Memory B cell (primary cell): ENCODE measurements at regions not wholly inside any gene's neighbourhood (a gene's known extent, or its start where the extent isn't known, plus 50 kb on each side); places are given as distances from the start of the nearest gene placed in this dataset.
"Not testable (repeated sequence)": the region's sequence is repeated elsewhere in the genome, so short reads cannot be mapped to it uniquely, and the experiment has no call there.

Source experiments
- ATAC-seq: fragments of 150-1000 bp; cut with Tn5 transposase; 2 replicates; pipeline ENCODE4 v1.10.0; 2021; ENCODE audit warnings: low read depth, mild to moderate bottlenecking, moderate library complexity
- DNase-seq, 2 donors: peaks; one replicate each; pipeline ENCODE4 v3.0.0; 2022; ENCODE audit warnings: low spot score in 2 of 2
- H3K27ac Mint-ChIP-seq: one replicate; pipeline ENCODE4 v1.8.0; 2022; ENCODE audit warnings: mild to moderate bottlenecking, moderate library complexity, mixed read lengths
- H3K27me3 Mint-ChIP-seq: one replicate; pipeline ENCODE4 v1.8.0; 2022; ENCODE audit warnings: mixed read lengths
- H3K36me3 Mint-ChIP-seq: one replicate; pipeline ENCODE4 v1.8.0; 2022; ENCODE audit warnings: mild to moderate bottlenecking, mixed read lengths
- H3K4me1 Mint-ChIP-seq: one replicate; pipeline ENCODE4 v1.8.0; 2022; ENCODE audit warnings: mixed read lengths
- H3K4me3 Mint-ChIP-seq: one replicate; pipeline ENCODE4 v1.8.0; 2022; ENCODE audit warnings: mild to moderate bottlenecking, moderate library complexity, mixed read lengths
- H3K9me3 Mint-ChIP-seq: one replicate; pipeline ENCODE4 v1.8.0; 2022; ENCODE audit warnings: mixed read lengths

DNA sequence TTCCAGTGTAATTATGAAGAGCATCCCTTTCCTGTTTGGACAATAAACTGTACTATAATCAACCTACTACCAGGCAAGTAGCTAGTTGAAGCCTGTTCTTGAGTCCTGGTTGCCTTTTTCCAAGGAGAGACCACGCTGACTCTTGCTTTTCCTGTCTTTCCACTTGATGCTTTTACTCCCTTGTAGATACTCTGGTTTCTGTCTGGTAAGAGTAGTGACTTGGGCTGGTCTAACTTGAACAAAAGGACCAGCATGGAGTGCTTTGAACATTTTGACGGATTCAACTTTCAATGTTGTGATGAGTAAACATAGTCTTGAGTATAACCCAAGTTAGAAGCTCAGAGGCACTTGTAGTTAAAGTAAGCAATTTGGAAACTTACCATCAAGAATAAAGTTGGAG is 464.3 kb downstream of the GADD45G start:
- DNase-seq (no peak), ATAC-seq (no peak)
- peaks cover 12% of the 10 kb centered on the region for H3K27me3 Mint-ChIP-seq
- H3K4me3 Mint-ChIP-seq = no peak overlapping the region
- H3K4me1 Mint-ChIP-seq = no peaks in the 10 kb centered on the region
- no peaks in the 10 kb centered on the region for H3K36me3 Mint-ChIP-seq
- no peak overlapping the region for H3K27ac Mint-ChIP-seq
- no peaks in the 10 kb centered on the region for H3K9me3 Mint-ChIP-seq

GRCh38 chr9:90070056-90070455 is 465.2 kb downstream of the GADD45G start:
- no peaks in the 10 kb centered on the region for H3K36me3 Mint-ChIP-seq
- no peak overlapping the region for H3K4me3 Mint-ChIP-seq
- no peak for DNase-seq
- no peaks in the 10 kb centered on the region for H3K9me3 Mint-ChIP-seq
- H3K4me1 Mint-ChIP-seq = no peaks in the 10 kb centered on the region
- ATAC-seq = no peak
- H3K27ac Mint-ChIP-seq = no peak overlapping the region
- H3K27me3 Mint-ChIP-seq = peaks cover 14% of the 10 kb centered on the region

DNA sequence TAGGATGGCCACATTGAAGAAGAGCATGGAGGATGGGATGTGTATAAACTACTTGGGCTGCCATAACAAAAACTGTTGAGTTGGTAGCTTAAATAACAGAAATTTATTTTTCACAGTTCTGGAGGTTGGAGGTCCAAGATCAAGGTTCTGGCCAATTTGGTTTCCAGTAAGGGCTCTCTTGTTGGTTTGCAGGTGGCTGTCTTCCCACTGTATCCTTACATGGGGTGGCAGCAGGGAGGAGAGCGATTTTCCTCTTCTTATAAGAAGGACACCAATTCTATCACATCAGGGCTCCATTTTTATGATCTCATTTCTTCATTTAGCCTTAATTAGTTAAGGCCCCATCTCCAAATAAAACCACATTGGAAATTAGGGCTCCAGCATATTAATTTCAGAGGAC is 465.7 kb downstream of the GADD45G start:
- Mint-ChIP-seq H3K4me1 (no peaks in the 10 kb centered on the region), H3K27me3 (peaks cover 14% of the 10 kb centered on the region), H3K36me3 (no peaks in the 10 kb centered on the region), H3K27ac (no peak overlapping the region), H3K4me3 (no peak overlapping the region), H3K9me3 (no peaks in the 10 kb centered on the region)
- no peak for ATAC-seq
- no peak for DNase-seq

GRCh38 chr9:90070931-90071660 is 466.3 kb downstream of the GADD45G start:
- Mint-ChIP-seq H3K27me3 (peaks cover 14% of the 10 kb centered on the region), H3K4me1 (no peaks in the 10 kb centered on the region), H3K36me3 (no peaks in the 10 kb centered on the region), H3K27ac (no peak overlapping the region), H3K9me3 (no peaks in the 10 kb centered on the region), H3K4me3 (no peak overlapping the region)
- no peak for DNase-seq
- no peak for ATAC-seq

- H3K4me3 Mint-ChIP-seq = no peak overlapping the region
- H3K9me3 Mint-ChIP-seq = no peaks in the 10 kb centered on the region
- H3K27ac Mint-ChIP-seq = no peak overlapping the region
- no peaks in the 10 kb centered on the region for H3K36me3 Mint-ChIP-seq
- H3K4me1 Mint-ChIP-seq = peaks cover 8% of the 10 kb centered on the region
- no peak for DNase-seq
- H3K27me3 Mint-ChIP-seq = peaks cover 16% of the 10 kb centered on the region
- no peak for ATAC-seq
Measured at GRCh38 chr9:90073186-90073945, 468.6 kb downstream of the GADD45G start.

DNA sequence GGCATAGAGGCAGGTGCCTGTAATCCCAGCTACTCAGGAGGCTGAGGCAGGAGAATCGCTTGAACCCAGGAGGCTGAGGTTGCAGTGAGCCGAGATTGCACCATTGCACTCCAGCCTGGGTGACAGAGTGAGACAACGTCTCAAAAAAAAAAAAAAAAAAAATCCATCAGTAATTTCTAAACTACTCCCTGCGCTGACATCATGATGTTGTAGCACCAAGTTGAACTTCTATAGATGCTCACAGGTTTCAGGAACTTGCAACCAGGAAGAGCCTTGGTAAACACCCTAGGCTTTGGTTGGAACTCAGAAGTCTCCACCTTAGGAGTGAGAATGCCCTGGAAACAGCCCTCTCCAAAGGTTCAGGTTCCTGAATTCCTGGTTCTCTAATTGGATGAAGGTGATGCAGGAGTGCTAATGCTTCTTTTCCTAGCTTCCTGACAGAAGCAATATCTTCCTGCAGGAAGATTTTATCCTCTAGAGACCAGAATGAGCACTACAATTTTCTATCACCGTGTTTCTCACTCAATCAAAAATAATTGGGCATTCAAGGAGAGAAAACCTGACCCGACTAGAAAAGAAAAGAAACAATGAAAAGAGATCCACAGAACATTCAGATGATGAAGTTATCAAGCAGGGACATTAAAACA is 469.6 kb downstream of the GADD45G start:
- Mint-ChIP-seq H3K27ac (no peak overlapping the region), H3K9me3 (no peaks in the 10 kb centered on the region), H3K4me1 (peaks cover 10% of the 10 kb centered on the region), H3K36me3 (no peaks in the 10 kb centered on the region), H3K27me3 (peaks cover 9% of the 10 kb centered on the region), H3K4me3 (no peak overlapping the region)
- ATAC-seq (no peak), DNase-seq (no peak)

DNA sequence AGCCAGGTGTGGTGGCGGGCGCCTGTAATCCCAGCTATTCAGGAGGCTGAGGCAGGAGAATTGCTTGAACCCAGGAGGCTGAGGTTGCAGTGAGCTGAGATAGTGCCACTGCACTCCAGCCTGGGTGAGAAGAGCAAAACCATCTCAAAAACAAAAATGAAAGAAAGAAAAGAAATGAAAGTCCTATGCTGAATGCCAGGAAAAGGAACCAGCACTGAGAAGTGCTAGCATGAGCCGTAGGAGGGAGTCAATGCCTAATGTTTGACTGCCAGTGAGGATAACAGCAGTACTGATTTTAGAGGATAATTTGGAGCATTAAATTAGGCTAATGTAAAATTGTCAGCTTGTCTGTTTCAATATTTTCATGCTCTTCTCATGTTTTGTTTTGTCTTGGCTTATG is 472.8 kb downstream of the GADD45G start:
- H3K27me3 Mint-ChIP-seq, H3K36me3 Mint-ChIP-seq, H3K4me3 Mint-ChIP-seq, H3K27ac Mint-ChIP-seq, H3K9me3 Mint-ChIP-seq, H3K4me1 Mint-ChIP-seq, DNase-seq: not testable (repeated sequence)
- peak; percentile 27 for ATAC-seq

- Mint-ChIP-seq H3K36me3 (no peaks in the 10 kb centered on the region), H3K27me3 (peaks cover 4% of the 10 kb centered on the region), H3K4me1 (peaks cover 10% of the 10 kb centered on the region), H3K27ac (no peak overlapping the region), H3K9me3 (no peaks in the 10 kb centered on the region), H3K4me3 (peak overlapping the region; percentile 49)
- peak in 1 of 2 donors; percentile 20 for DNase-seq
- ATAC-seq = peak; percentile 85
Measured at GRCh38 chr9:90078988-90079421, 474.2 kb downstream of the GADD45G start.

- H3K27ac Mint-ChIP-seq = no peak overlapping the region
- H3K9me3 Mint-ChIP-seq = no peaks in the 10 kb centered on the region
- H3K4me3 Mint-ChIP-seq = no peak overlapping the region
- H3K27me3 Mint-ChIP-seq = peaks cover 3% of the 10 kb centered on the region
- peaks cover 16% of the 10 kb centered on the region for H3K4me1 Mint-ChIP-seq
- DNase-seq = no peak
- no peaks in the 10 kb centered on the region for H3K36me3 Mint-ChIP-seq
- no peak for ATAC-seq
Measured at GRCh38 chr9:90085633-90086032, 480.8 kb downstream of the GADD45G start.

DNA sequence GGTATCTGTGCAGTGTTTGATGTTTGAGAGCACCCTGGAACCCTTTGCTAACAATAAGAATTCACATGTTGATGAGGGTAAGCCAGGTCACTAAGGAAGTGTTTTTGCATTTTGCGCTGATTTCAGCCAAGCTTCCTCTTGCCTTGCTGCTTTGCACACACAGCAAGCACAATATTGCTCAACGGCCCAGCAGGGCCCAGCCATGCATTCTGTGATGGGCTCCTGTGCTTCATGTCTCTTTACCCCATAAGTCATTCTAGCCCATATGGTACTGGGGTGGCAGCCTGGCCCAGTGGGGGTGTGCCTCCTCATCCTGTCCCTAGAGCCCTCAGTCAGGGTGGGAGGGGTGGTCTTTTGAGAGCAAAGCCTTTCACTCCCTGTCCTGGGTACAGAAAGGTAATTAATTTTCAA is 481.3 kb downstream of the GADD45G start:
- DNase-seq (no peak), ATAC-seq (peak; percentile 66)
- Mint-ChIP-seq H3K4me1 (peaks cover 16% of the 10 kb centered on the region), H3K9me3 (no peaks in the 10 kb centered on the region), H3K27ac (no peak overlapping the region), H3K36me3 (no peaks in the 10 kb centered on the region), H3K4me3 (no peak overlapping the region), H3K27me3 (peaks cover 3% of the 10 kb centered on the region)

GRCh38 chr9:90088434-90088833 is 483.6 kb downstream of the GADD45G start:
- Mint-ChIP-seq H3K9me3 (no peaks in the 10 kb centered on the region), H3K4me3 (no peak overlapping the region), H3K4me1 (peaks cover 18% of the 10 kb centered on the region), H3K27ac (no peak overlapping the region), H3K36me3 (no peaks in the 10 kb centered on the region), H3K27me3 (peaks cover 9% of the 10 kb centered on the region)
- DNase-seq (no peak), ATAC-seq (no peak)

DNA sequence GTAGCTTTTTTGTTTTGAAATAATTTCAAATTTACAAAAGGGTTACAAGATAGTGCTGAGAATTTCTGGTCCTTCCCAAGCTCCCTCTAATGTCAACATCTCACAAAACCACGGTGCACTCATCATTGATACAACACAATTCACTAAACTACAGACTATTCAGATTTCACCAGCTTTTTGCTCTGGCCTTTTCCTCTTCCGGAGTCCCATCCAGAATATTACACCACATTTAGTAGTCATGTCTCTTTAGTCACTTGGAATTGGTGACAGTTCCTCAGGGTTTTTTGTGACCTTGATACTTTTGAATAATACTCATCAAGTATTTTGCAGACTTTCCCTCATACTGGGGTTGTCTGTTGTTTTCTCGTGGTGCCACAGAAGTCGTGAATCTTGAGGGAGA is 484.0 kb downstream of the GADD45G start:
- peaks cover 11% of the 10 kb centered on the region for H3K27me3 Mint-ChIP-seq
- no peak overlapping the region for H3K4me3 Mint-ChIP-seq
- H3K36me3 Mint-ChIP-seq = no peaks in the 10 kb centered on the region
- H3K9me3 Mint-ChIP-seq = no peaks in the 10 kb centered on the region
- no peak overlapping the region for H3K27ac Mint-ChIP-seq
- DNase-seq = no peak
- peaks cover 18% of the 10 kb centered on the region for H3K4me1 Mint-ChIP-seq
- ATAC-seq = no peak

GRCh38 chr9:90090997-90091396 is 486.2 kb downstream of the GADD45G start:
- no peaks in the 10 kb centered on the region for H3K36me3 Mint-ChIP-seq
- H3K4me1 Mint-ChIP-seq = peaks cover 12% of the 10 kb centered on the region
- no peak overlapping the region for H3K27ac Mint-ChIP-seq
- peaks cover 11% of the 10 kb centered on the region for H3K27me3 Mint-ChIP-seq
- H3K9me3 Mint-ChIP-seq = no peaks in the 10 kb centered on the region
- no peak overlapping the region for H3K4me3 Mint-ChIP-seq
- ATAC-seq = no peak
- no peak for DNase-seq

DNA sequence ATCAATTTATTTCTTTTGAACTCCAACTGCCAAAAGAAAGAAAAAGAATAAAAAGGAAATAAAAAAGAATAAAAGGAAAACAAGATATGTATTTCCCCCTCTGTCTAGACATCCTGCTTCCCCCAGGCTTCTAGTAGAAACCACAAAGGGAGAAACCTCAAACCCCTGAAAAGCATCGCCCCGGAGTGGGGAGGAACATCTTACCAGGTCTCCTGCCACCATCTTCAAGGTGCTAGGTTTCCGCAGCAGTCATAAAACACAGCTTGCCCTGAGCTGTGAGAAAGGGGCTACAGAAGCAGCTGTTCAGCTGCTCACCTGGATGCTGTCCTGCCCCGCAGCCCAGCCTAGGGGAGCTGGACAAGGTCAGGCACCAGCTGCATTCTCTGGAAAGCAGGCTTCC is 487.7 kb downstream of the GADD45G start:
- H3K4me1 Mint-ChIP-seq = peaks cover 2% of the 10 kb centered on the region
- DNase-seq (no peak), ATAC-seq (no peak)
- H3K4me3 Mint-ChIP-seq = no peak overlapping the region
- no peaks in the 10 kb centered on the region for H3K9me3 Mint-ChIP-seq
- no peaks in the 10 kb centered on the region for H3K36me3 Mint-ChIP-seq
- H3K27me3 Mint-ChIP-seq = peaks cover 10% of the 10 kb centered on the region
- H3K27ac Mint-ChIP-seq = no peak overlapping the region
